ENCODE measurements at regions not wholly inside any gene's neighbourhood (a gene's known extent, or its start where the extent isn't known, plus 50 kb on each side); places are given as distances from the start of the nearest gene placed in this dataset.

- TF ChIP-seq CTCF (IDR thresholded peaks at IDR 0.05; ENCODE audit: extremely low read depth, low read depth, low read length): no peak
- DNase-seq (ENCODE audit: insufficient read length, low spot score, missing footprints): no peak
- Histone ChIP-seq H3K4me2 (ENCODE audit: insufficient read depth, low read length) (no peak overlapping the region), H3K27ac (ENCODE audit: low read depth, low read length) (no peak overlapping the region), H2AFZ (ENCODE audit: low read length) (no peak overlapping the region), H4K20me1 (ENCODE audit: insufficient read depth, low read length) (no peaks in the 10 kb centered on the region), H3K27me3 (ENCODE audit: insufficient read depth, low read length) (peaks cover 3% of the 10 kb centered on the region), H3K4me1 (ENCODE audit: insufficient read depth, low read length) (no peaks in the 10 kb centered on the region), H3K79me2 (ENCODE audit: insufficient read depth, low read length) (no peaks in the 10 kb centered on the region), H3K4me3 (ENCODE audit: insufficient read depth, low read length) (no peak overlapping the region), H3K9me3 (ENCODE audit: low read depth, low read length) (no peaks in the 10 kb centered on the region), H3K36me3 (ENCODE audit: insufficient read depth, low read length) (no peaks in the 10 kb centered on the region)
Measured at GRCh38 chr5:171509467-171509866, 90.0 kb downstream of the FGF18 start.

- no peak for TF ChIP-seq CTCF (IDR thresholded peaks at IDR 0.05; ENCODE audit: extremely low read depth, low read depth, low read length)
Measured at GRCh38 chr5:171512397-171512796, 93.0 kb downstream of the FGF18 start.

GRCh38 chr5:171513591-171513990, 94.1 kb downstream of the FGF18 start:
- Histone ChIP-seq H3K79me2 (ENCODE audit: insufficient read depth, low read length) (no peaks in the 10 kb centered on the region), H3K27ac (ENCODE audit: low read depth, low read length) (no peak overlapping the region), H3K9me3 (ENCODE audit: low read depth, low read length) (no peaks in the 10 kb centered on the region), H4K20me1 (ENCODE audit: insufficient read depth, low read length) (no peaks in the 10 kb centered on the region), H3K4me3 (ENCODE audit: insufficient read depth, low read length) (no peak overlapping the region), H3K36me3 (ENCODE audit: insufficient read depth, low read length) (no peaks in the 10 kb centered on the region), H3K4me2 (ENCODE audit: insufficient read depth, low read length) (no peak overlapping the region), H3K27me3 (ENCODE audit: insufficient read depth, low read length) (peaks cover 3% of the 10 kb centered on the region), H2AFZ (ENCODE audit: low read length) (no peak overlapping the region), H3K4me1 (ENCODE audit: insufficient read depth, low read length) (no peaks in the 10 kb centered on the region)
- DNase-seq (ENCODE audit: insufficient read length, low spot score, missing footprints): no peak
- no peak for TF ChIP-seq CTCF (IDR thresholded peaks at IDR 0.05; ENCODE audit: extremely low read depth, low read depth, low read length)

More at GRCh38 chr5:171512397-171512796, 93.0 kb downstream of the FGF18 start:
- Histone ChIP-seq H3K79me2 (ENCODE audit: insufficient read depth, low read length) (no peaks in the 10 kb centered on the region), H3K36me3 (ENCODE audit: insufficient read depth, low read length) (no peaks in the 10 kb centered on the region), H3K4me2 (ENCODE audit: insufficient read depth, low read length) (no peak overlapping the region), H3K4me3 (ENCODE audit: insufficient read depth, low read length) (no peak overlapping the region), H3K27me3 (ENCODE audit: insufficient read depth, low read length) (peaks cover 3% of the 10 kb centered on the region), H4K20me1 (ENCODE audit: insufficient read depth, low read length) (no peaks in the 10 kb centered on the region), H2AFZ (ENCODE audit: low read length) (no peak overlapping the region), H3K9me3 (ENCODE audit: low read depth, low read length) (no peaks in the 10 kb centered on the region), H3K4me1 (ENCODE audit: insufficient read depth, low read length) (no peaks in the 10 kb centered on the region), H3K27ac (ENCODE audit: low read depth, low read length) (no peak overlapping the region)
- DNase-seq (ENCODE audit: insufficient read length, low spot score, missing footprints): no peak

- H3K9me3 ChIP-seq (ENCODE audit: low read depth, low read length): no peaks in the 10 kb centered on the region
- TF ChIP-seq CTCF (IDR thresholded peaks at IDR 0.05; ENCODE audit: extremely low read depth, low read depth, low read length): no peak
- H3K79me2 ChIP-seq (ENCODE audit: insufficient read depth, low read length): no peaks in the 10 kb centered on the region
- H3K4me2 ChIP-seq (ENCODE audit: insufficient read depth, low read length): no peak overlapping the region
- H4K20me1 ChIP-seq (ENCODE audit: insufficient read depth, low read length): no peaks in the 10 kb centered on the region
- H2AFZ ChIP-seq (ENCODE audit: low read length): no peak overlapping the region
- no peak overlapping the region for H3K27ac ChIP-seq (ENCODE audit: low read depth, low read length)
- H3K36me3 ChIP-seq (ENCODE audit: insufficient read depth, low read length): no peaks in the 10 kb centered on the region
- no peaks in the 10 kb centered on the region for H3K27me3 ChIP-seq (ENCODE audit: insufficient read depth, low read length)
- H3K4me1 ChIP-seq (ENCODE audit: insufficient read depth, low read length): peaks cover 21% of the 10 kb centered on the region
- DNase-seq (ENCODE audit: insufficient read length, low spot score, missing footprints): no peak
- no peak overlapping the region for H3K4me3 ChIP-seq (ENCODE audit: insufficient read depth, low read length)
Measured at GRCh38 chr5:171518916-171519315, 99.5 kb downstream of the FGF18 start.
